PC-9 (cell line): ENCODE measurements at regions not wholly inside any gene's neighbourhood (a gene's known extent, or its start where the extent isn't known, plus 50 kb on each side); places are given as distances from the start of the nearest gene placed in this dataset.

Experiments
- EZH2 ChIP-seq: fragments of 200-600 bp; sonication (generic); IDR thresholded peaks from 2 replicates; pipeline ENCODE4 v1.8.0; 2017; ENCODE audit warnings: antibody characterized with exemption, low read depth
- TF ChIP-seq, protein P1 (sequence below): fragments of 200-600 bp; sonication (generic); conservative IDR thresholded peaks from 2 replicates; pipeline ENCODE4 v1.6.1; 2017; ENCODE audit warnings: mixed run types, antibody characterized with exemption, mild to moderate bottlenecking, moderate library complexity

DNA sequence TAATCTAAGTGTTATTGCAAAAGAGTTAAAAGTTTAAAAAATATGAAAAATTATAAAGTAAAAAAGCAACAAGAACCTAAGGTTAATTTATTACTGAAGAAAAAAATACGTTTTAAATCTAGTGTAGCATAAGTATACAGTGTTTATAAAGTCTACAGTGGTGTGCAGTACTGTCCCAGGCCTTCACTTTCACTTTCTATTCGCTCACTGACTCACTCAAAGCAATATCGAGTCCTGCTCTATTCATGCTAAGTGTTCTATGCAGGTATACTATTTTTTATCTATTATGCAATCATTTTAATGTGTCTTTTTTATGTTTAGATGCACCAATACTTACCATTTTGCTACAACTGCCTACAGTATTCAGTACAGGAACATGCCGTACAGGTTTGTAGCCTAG is 113.0 kb downstream of the MANEA start:
- TF ChIP-seq, protein P1, sequence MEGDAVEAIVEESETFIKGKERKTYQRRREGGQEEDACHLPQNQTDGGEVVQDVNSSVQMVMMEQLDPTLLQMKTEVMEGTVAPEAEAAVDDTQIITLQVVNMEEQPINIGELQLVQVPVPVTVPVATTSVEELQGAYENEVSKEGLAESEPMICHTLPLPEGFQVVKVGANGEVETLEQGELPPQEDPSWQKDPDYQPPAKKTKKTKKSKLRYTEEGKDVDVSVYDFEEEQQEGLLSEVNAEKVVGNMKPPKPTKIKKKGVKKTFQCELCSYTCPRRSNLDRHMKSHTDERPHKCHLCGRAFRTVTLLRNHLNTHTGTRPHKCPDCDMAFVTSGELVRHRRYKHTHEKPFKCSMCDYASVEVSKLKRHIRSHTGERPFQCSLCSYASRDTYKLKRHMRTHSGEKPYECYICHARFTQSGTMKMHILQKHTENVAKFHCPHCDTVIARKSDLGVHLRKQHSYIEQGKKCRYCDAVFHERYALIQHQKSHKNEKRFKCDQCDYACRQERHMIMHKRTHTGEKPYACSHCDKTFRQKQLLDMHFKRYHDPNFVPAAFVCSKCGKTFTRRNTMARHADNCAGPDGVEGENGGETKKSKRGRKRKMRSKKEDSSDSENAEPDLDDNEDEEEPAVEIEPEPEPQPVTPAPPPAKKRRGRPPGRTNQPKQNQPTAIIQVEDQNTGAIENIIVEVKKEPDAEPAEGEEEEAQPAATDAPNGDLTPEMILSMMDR, result no peak
- TF ChIP-seq EZH2, result no peak
